Mucosa of descending colon (tissue), 3 donors: ENCODE measurements at regions not wholly inside any gene's neighbourhood (a gene's known extent, or its start where the extent isn't known, plus 50 kb on each side); places are given as distances from the start of the nearest gene placed in this dataset.
A peak's percentile ranks its signal among the peaks of the same experiment; 100 is the strongest.

Experiments
- ATAC-seq: fragments of 200-7000 bp; cut with Tn5 transposase; one replicate; pipeline ENCODE4 v1.9.1; 2020; ENCODE audit warnings: mild to moderate bottlenecking, moderate library complexity
- DNase-seq, 3 donors: peaks; one replicate each; pipeline ENCODE4 v3.0.0-alpha.2; 2020
- H3K36me3 ChIP-seq: fragments of 200-600 bp; one replicate; pipeline ENCODE4 v1.8.0; 2021; ENCODE audit warnings: low read depth, mild to moderate bottlenecking
- H3K4me1 ChIP-seq: fragments of 200-600 bp; one replicate; pipeline ENCODE4 v1.8.0; 2021; ENCODE audit warnings: low read depth, mild to moderate bottlenecking
- H3K4me3 ChIP-seq: fragments of 200-600 bp; one replicate; pipeline ENCODE4 v1.8.0; 2021; ENCODE audit warnings: mild to moderate bottlenecking
- H3K9me3 ChIP-seq: fragments of 200-600 bp; one replicate; pipeline ENCODE4 v1.8.0; 2021; ENCODE audit warnings: mild to moderate bottlenecking
- intact Hi-C, 2 donors: fragments of 100-400 bp; cut with DNase I in 1 of 2; cut with micrococcal nuclease in 1 of 2; formaldehyde crosslinking; loops; one replicate each; pipeline versions ENCODE4 v1.11.0 to v1.11.1; 2022; cut with DNase I, micrococcal nuclease
- TF ChIP-seq, protein P1 (sequence below): fragments of 200-600 bp; IDR thresholded peaks from one replicate; pipeline ENCODE4 v1.8.0; 2022; ENCODE audit warnings: antibody characterized with exemption, mild to moderate bottlenecking
- donor health status: DM: no; HTN: no; CAD: no; lungs with moderate emphysema.
- donor health status: DM: no; HTN: no; CAD: no.
- donor health status: DM: no; HTN: yes; CAD: no.

DNA sequence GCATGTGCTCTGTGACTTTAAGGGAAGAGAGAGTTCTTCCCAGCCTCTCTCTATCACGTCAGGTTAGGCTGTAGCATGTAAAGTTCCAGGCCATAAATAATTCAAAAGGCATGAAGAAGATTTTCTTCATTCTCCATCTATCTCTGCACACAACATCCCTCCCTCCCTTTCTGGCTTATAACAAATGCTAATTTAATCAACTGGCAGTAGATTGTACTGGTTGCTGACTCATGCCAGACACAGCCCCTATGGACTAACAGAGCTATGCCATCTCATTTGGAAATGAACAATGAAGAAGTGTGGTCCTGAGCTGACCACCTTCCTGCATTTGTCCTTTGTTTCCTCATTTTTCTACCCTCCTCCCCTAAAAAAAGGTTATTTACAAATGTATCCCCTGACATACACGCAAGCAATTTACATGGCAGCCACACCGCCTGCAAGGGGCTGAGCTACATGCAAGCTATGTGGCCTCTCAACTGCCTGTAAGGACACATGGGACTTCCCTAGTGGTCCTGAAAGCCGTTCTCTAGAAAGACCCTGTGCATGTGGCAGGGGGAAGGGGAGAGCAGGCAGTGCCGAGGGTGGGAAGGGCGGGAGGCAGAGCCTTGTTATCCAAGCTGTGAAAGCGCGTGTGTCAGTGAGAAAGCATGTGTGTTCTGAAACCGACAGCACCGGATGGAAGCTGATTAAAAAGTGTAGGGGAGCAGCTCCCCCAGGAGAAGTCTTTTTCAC, 90.9 kb upstream of the KLF7 start:
- TF ChIP-seq, protein P1, sequence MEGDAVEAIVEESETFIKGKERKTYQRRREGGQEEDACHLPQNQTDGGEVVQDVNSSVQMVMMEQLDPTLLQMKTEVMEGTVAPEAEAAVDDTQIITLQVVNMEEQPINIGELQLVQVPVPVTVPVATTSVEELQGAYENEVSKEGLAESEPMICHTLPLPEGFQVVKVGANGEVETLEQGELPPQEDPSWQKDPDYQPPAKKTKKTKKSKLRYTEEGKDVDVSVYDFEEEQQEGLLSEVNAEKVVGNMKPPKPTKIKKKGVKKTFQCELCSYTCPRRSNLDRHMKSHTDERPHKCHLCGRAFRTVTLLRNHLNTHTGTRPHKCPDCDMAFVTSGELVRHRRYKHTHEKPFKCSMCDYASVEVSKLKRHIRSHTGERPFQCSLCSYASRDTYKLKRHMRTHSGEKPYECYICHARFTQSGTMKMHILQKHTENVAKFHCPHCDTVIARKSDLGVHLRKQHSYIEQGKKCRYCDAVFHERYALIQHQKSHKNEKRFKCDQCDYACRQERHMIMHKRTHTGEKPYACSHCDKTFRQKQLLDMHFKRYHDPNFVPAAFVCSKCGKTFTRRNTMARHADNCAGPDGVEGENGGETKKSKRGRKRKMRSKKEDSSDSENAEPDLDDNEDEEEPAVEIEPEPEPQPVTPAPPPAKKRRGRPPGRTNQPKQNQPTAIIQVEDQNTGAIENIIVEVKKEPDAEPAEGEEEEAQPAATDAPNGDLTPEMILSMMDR = no peak
- Histone ChIP-seq H3K4me3 (no peak overlapping the region), H3K9me3 (no peaks in the 10 kb centered on the region), H3K4me1 (peaks cover 17% of the 10 kb centered on the region), H3K36me3 (no peaks in the 10 kb centered on the region)
- intact Hi-C loops = no loop called here
- no peak for DNase-seq
- ATAC-seq = no peak

DNA sequence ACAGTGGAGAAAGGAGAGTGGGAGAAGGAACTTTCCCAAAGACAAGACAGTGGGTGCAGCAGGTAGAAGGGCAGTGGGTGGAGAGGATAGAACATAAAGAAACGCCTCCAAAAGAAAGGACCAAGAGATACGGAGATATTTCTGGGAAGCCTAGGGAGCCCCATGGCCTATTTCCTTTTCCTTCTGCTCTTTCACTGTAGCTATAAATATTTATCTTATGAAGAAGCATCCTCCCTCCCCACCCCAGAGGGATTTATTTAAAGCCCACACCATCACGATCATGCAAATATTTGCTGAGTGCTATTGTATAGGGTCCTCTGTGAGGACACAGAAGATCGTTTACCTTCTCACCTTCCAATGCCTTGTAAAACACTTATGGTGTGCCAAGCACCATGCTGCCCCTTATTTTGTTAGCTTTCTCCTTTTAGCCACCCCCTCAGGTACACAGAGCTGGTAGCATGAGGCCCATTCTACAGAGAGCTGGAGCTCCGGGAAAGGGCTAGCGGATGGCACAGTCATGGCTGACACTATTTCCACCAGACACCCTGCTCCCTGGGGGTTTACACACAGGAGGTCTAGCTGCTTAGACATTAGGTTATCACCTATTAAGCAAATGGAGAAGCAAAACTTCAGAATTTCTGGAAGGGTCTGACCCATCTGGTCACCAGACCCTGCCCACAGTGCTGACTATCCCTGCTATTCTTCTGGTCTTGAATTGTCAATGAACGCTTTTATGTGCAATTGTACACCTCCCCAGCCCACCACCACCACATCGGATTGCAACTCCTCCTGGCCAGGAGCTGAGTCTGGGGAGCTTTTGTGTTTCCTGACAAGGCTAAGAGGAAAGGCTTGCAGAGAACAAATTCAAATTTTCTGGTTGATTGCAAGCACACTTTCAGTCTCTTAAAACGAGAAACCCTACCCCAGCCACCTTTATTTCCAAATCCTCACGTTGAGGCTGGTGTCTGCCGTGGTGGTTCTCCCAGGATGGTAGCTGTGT, 91.8 kb upstream of the KLF7 start:
- TF ChIP-seq, protein P1 = no peak
- DNase-seq (no peak), ATAC-seq (no peak)
- intact Hi-C loops = no loop called here
- peaks cover 17% of the 10 kb centered on the region for H3K4me1 ChIP-seq
- no peak overlapping the region for H3K4me3 ChIP-seq
- no peaks in the 10 kb centered on the region for H3K9me3 ChIP-seq
- no peaks in the 10 kb centered on the region for H3K36me3 ChIP-seq

DNA sequence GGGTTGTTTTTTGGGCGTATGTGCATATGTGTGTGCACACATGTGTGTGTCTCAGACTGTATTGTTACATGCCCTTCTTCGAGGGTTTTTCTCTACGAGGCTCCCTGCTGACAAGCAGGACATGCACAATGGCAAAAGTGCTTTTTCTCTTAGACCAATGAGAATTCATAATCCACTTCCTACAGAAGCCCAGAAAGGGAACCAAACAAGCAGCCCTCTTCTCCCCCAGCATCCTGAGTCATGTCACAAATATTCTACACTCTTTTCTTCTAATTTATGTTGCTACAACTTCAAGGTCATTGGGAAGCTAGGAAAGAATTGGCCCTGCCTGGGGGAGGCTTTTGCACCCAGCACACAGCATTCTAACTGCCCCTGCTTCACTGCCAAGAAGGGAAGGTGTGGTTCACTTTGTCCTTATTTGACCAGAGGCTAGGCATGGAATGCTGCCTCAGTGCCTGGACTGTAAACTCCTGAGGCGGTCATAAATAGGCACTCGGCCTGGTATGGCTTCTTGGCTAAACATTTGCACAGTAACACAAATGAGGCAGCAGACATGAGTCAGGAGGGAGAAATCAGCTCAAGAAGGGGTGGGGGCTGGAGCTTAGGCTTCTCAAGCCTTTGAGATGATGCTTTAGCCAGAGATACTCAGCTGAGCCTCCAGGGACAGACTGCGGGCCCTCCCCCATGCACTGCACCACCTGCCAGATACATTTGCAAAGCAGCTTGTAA, 92.7 kb upstream of the KLF7 start:
- Histone ChIP-seq H3K36me3 (no peaks in the 10 kb centered on the region), H3K9me3 (no peaks in the 10 kb centered on the region), H3K4me3 (no peak overlapping the region), H3K4me1 (peaks cover 17% of the 10 kb centered on the region)
- intact Hi-C loops = no loop called here
- DNase-seq (peak; percentile 56 to 84 (median 71)), ATAC-seq (peak; percentile 94)
- TF ChIP-seq, protein P1 = no peak

DNA sequence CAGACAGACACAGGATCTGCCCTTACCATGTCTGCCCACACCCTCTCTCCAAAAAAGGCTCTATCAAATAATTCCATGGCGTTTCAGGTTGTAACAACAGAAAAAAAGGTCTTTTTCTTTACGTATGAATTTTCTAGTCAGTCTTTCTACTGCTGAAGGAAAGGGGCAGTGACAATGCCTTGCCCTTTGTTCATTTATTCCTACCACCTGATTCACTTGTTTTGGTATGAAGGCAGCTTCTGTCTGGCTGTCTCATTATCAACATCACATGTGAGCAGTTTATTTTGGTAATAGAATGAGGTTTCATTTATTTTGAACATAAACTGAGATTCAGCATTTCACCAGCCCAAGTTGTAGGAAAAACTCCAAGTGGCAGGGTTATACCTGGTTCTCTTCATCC, 94.3 kb upstream of the KLF7 start:
- intact Hi-C loops = no loop called here

DNA sequence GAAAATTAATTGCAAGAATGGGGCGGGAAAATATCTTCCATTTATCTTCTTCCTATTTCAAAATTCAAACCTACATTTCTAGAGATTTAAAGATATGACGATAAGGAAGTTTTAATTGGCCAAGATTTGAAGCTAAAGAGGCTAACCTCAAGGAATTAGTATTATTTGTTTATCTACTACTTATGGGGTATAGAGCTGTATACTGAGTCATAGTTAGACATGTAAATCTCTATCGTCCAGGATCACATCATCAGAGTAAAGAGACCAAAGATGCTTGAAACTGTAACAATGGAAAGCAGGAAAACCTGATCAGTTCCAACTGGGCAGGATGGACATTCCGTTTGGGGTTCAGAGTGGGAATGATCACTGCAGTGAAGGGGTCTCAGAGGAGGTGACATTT, 95.2 kb upstream of the KLF7 start:
- DNase-seq (no peak), ATAC-seq (no peak)
- H3K36me3 ChIP-seq = no peaks in the 10 kb centered on the region
- H3K4me3 ChIP-seq = no peak overlapping the region
- TF ChIP-seq, protein P1 = no peak
- H3K9me3 ChIP-seq = no peaks in the 10 kb centered on the region
- intact Hi-C loops = no loop called here
- peaks cover 17% of the 10 kb centered on the region for H3K4me1 ChIP-seq

More for the DNA sequence above, 94.3 kb upstream of the KLF7 start:
- ATAC-seq = no peak
- DNase-seq = no peak
- no peaks in the 10 kb centered on the region for H3K36me3 ChIP-seq
- no peaks in the 10 kb centered on the region for H3K9me3 ChIP-seq
- no peak overlapping the region for H3K4me3 ChIP-seq
- peaks cover 17% of the 10 kb centered on the region for H3K4me1 ChIP-seq
- TF ChIP-seq, protein P1 = no peak
